AG09319 (cell line): ENCODE measurements at regions not wholly inside any gene's neighbourhood (a gene's known extent, or its start where the extent isn't known, plus 50 kb on each side); places are given as distances from the start of the nearest gene placed in this dataset.

Experiments
- DNase-seq: peaks from one replicate; pipeline ENCODE4 v3.0.0-alpha.2; 2010; ENCODE audit warnings: low read depth; ENCODE audit errors: extremely low read depth
- CTCF ChIP-seq: IDR thresholded peaks from 2 replicates; pipeline ENCODE4 v1.5.1; 2011; ENCODE audit warnings: low read depth, mild to moderate bottlenecking, inconsistent platforms, low read length, moderate library complexity

GRCh38 chr16:66004699-66005098, 361.8 kb upstream of the CDH5 start:
- TF ChIP-seq CTCF = no peak
- DNase-seq = no peak

- TF ChIP-seq CTCF = no peak
- peak; percentile 40 for DNase-seq
These were observed 363.3 kb upstream of the CDH5 start for GRCh38 chr16:66003201-66003600.

DNA sequence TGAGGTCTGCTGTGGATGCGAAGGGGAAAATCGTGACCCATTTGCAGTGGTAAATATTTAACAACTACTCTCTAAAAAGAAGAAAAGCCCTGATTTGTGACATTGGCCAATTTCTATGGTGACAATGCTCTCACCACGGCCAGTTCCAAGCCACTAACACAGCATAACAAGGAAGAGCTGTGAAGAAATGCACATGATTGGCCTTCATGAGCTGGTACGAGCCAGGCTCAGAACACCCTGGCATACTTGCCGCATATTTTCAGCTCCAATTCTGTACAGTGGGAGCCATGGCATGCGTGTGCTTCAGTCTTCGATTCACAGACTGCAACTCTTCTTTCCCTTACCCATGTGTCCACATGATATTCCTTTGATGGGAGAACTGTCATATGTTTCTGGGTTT, 363.9 kb upstream of the CDH5 start:
- TF ChIP-seq CTCF = no peak
- no peak for DNase-seq

DNA sequence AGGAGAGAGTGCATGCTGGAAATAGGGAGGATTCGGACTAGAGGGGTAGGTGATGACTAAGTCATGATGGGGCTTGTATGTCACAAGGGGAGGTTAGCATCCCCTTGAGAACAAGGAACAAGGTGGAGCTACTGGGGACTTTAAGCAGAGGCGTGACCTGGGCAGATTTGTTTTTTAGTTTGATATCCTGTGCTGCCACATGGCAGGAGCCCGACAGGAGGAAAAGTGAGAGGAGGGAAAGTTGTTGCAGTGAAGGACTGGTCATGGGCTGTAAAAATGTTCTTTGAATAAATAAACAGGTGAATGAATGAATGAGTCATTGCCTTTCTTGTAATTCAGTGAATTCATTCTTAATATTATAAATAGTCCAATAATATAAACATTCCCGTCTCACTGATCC, 365.1 kb upstream of the CDH5 start:
- DNase-seq = no peak
- TF ChIP-seq CTCF = no peak

DNA sequence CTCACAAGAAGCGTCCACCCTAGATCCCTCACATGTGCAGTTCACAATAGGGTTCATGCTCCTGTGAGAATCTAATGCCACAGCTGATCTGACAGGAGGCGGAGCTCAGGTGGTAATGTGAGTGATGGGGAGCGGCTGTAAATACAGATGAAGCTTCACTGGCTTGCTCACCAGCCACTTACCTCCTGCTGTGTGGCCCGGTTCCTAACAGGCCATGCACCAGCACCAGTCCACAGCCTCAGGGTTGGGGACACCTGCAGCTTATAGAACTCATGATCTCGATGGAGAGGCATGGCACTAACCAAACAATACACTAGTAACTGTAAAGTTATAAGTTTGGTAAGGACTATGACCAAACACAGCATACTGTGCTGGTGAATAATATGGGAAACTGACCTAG, 368.0 kb upstream of the CDH5 start:
- TF ChIP-seq CTCF = no peak
- DNase-seq = no peak

- TF ChIP-seq CTCF = no peak
- DNase-seq = no peak
These were observed 372.2 kb upstream of the CDH5 start for GRCh38 chr16:65994291-65994690.

GRCh38 chr16:65991149-65991701, 375.3 kb upstream of the CDH5 start:
- no peak for DNase-seq
- no peak for TF ChIP-seq CTCF
